IMR-90 (cell line): ENCODE measurements at regions not wholly inside any gene's neighbourhood (a gene's known extent, or its start where the extent isn't known, plus 50 kb on each side); places are given as distances from the start of the nearest gene placed in this dataset.

Source experiments
- ATAC-seq: fragments of 200-7000 bp; cut with Tn5 transposase; 2 replicates; pipeline ENCODE4 v1.9.1; 2020; ENCODE audit warnings: low read depth, mild to moderate bottlenecking, moderate library complexity
- BruUV-seq: library from RNA; stranded (reverse); fragments of 400-500 nt; replicated peaks from 2 replicates; lab custom pipeline; 2021; lab: Mats Ljungman, UMichigan
- CTCF ChIA-PET: fragments of 300-600 bp; formaldehyde crosslinking; extraction: SDS; loops from one replicate; lab custom pipeline; 2021; ENCODE audit warnings: antibody characterized with exemption; lab: Yijun Ruan, JAX
- POLR2A ChIA-PET: fragments of 300-600 bp; sonication (Branson Sonifier 250); formaldehyde crosslinking; loops from one replicate; lab custom pipeline; 2022; ENCODE audit warnings: antibody characterized with exemption; ENCODE audit not compliant: unreplicated experiment; lab: Charles Lee
- DNase-seq: peaks from one replicate; pipeline ENCODE4 v3.0.0; 2013
- H2AFZ ChIP-seq: replicated peaks from 2 replicates; pipeline ENCODE3; 2013; ENCODE audit warnings: low read length, mild to moderate bottlenecking; ENCODE audit not compliant: poor library complexity
- H2AK5ac ChIP-seq: 2 replicates; pipeline ENCODE4 v1.6.1; 2013; ENCODE audit warnings: low read depth, low read length, inconsistent platforms
- H2AK9ac ChIP-seq: replicated peaks from 2 replicates; pipeline ENCODE3; 2013; ENCODE audit warnings: mild to moderate bottlenecking, low read depth, low read length, moderate library complexity; ENCODE audit not compliant: poor library complexity
- H2BK120ac ChIP-seq: 2 replicates; pipeline ENCODE4 v1.6.1; 2013; ENCODE audit warnings: low read depth, low read length, inconsistent platforms
- H2BK15ac ChIP-seq: 3 replicates; pipeline ENCODE4 v1.6.1; 2013; ENCODE audit warnings: low read depth, low read length, inconsistent platforms
- H2BK20ac ChIP-seq: 2 replicates; pipeline ENCODE4 v1.6.1; 2013; ENCODE audit warnings: low read depth, mild to moderate bottlenecking, inconsistent platforms, low read length, moderate library complexity
- H2BK5ac ChIP-seq: 2 replicates; pipeline ENCODE4 v1.6.1; 2013; ENCODE audit warnings: mild to moderate bottlenecking, low read depth, low read length, inconsistent platforms; ENCODE audit not compliant: poor library complexity, severe bottlenecking
- H3K14ac ChIP-seq: replicated peaks from 2 replicates; pipeline ENCODE4 v1.6.1; 2013; ENCODE audit warnings: low read depth, low read length, inconsistent platforms
- H3K18ac ChIP-seq: 2 replicates; pipeline ENCODE4 v1.6.1; 2013; ENCODE audit warnings: low read depth, low read length, control low read depth
- H3K23ac ChIP-seq: 2 replicates; pipeline ENCODE4 v1.6.1; 2013; ENCODE audit warnings: low read depth, low read length, inconsistent platforms
- H3K27ac ChIP-seq: 2 replicates; pipeline ENCODE4 v1.5.1; 2013; ENCODE audit warnings: mild to moderate bottlenecking, control low read depth, low read length; ENCODE audit not compliant: insufficient read depth
- H3K27me3 ChIP-seq: 2 replicates; pipeline ENCODE4 v1.6.1; 2013; ENCODE audit warnings: low read length; ENCODE audit not compliant: control insufficient read depth, insufficient read depth
- H3K36me3 ChIP-seq: 2 replicates; pipeline ENCODE4 v1.6.1; 2013; ENCODE audit warnings: low read length, mixed read lengths; ENCODE audit not compliant: control insufficient read depth, insufficient read depth
- H3K4ac ChIP-seq: 2 replicates; pipeline ENCODE4 v1.6.1; 2013; ENCODE audit warnings: low read depth, low read length, inconsistent platforms
- H3K4me1 ChIP-seq: 2 replicates; pipeline ENCODE4 v1.6.1; 2013; ENCODE audit warnings: low read length, mixed read lengths; ENCODE audit not compliant: control insufficient read depth, insufficient read depth
- H3K4me2 ChIP-seq: 2 replicates; pipeline ENCODE4 v1.6.1; 2013; ENCODE audit warnings: low read depth, mild to moderate bottlenecking, control low read depth, low read length, moderate library complexity
- H3K4me3 ChIP-seq: 2 replicates; pipeline ENCODE4 v1.5.1; 2013; ENCODE audit warnings: low read depth, mild to moderate bottlenecking, control low read depth, low read length, moderate library complexity; ENCODE audit not compliant: insufficient read depth
- H3K56ac ChIP-seq: 2 replicates; pipeline ENCODE4 v1.6.1; 2013; ENCODE audit warnings: low read length, inconsistent platforms; ENCODE audit not compliant: insufficient read depth; ENCODE audit errors: extremely low read depth
- H3K79me1 ChIP-seq, 2 experiments: 2 replicates each; pipeline ENCODE4 v1.6.1; 2013; ENCODE audit warnings: low read length in 2 of 2, inconsistent platforms in 1 of 2, low read depth in 1 of 2
- H3K9ac ChIP-seq: 2 replicates; pipeline ENCODE4 v1.6.1; 2013; ENCODE audit warnings: low read depth, low read length, control low read depth
- H3K9me1 ChIP-seq: 2 replicates; pipeline ENCODE4 v1.6.1; 2013; ENCODE audit warnings: low read length, inconsistent platforms; ENCODE audit not compliant: insufficient read depth
- H3K9me3 ChIP-seq: 2 replicates; pipeline ENCODE4 v1.6.1; 2013; ENCODE audit warnings: low read length; ENCODE audit not compliant: control insufficient read depth, insufficient read depth
- H4K20me1 ChIP-seq: 2 replicates; pipeline ENCODE4 v1.6.1; 2013; ENCODE audit warnings: low read length, inconsistent platforms; ENCODE audit not compliant: insufficient read depth
- H4K5ac ChIP-seq: 2 replicates; pipeline ENCODE4 v1.6.1; 2013; ENCODE audit warnings: mild to moderate bottlenecking, low read depth, low read length, control low read depth
- H4K8ac ChIP-seq, 2 experiments: 2 replicates each; pipeline ENCODE4 v1.6.1; 2013; ENCODE audit warnings: low read depth in 2 of 2, low read length in 2 of 2, control low read depth in 1 of 2, inconsistent platforms in 1 of 2
- H4K91ac ChIP-seq: 2 replicates; pipeline ENCODE4 v1.6.1; 2013; ENCODE audit warnings: low read depth, low read length, inconsistent platforms; ENCODE audit not compliant: insufficient read depth
- BHLHE40 ChIP-seq: fragments of 150-350 bp; IDR thresholded peaks from 2 replicates; pipeline ENCODE4 v1.6.1; 2016; ENCODE audit warnings: mild to moderate bottlenecking, low read depth, low read length
- CEBPB ChIP-seq: IDR thresholded peaks from 2 replicates; pipeline ENCODE4 v1.6.1; 2012; ENCODE audit warnings: low read depth, low read length, improper control_type of control experiment
- CHD1 ChIP-seq: IDR thresholded peaks from 2 replicates; pipeline ENCODE4 v1.6.1; 2012; ENCODE audit warnings: low read depth, low read length, improper control_type of control experiment
- ELK1 ChIP-seq: fragments of 150-350 bp; IDR thresholded peaks from 2 replicates; pipeline ENCODE4 v1.6.1; 2016; ENCODE audit warnings: low read depth, mild to moderate bottlenecking, low read length, moderate library complexity, borderline replicate concordance
- FOS ChIP-seq: fragments of 150-350 bp; IDR thresholded peaks from 2 replicates; pipeline ENCODE4 v1.6.1; 2016; ENCODE audit warnings: low read depth, low read length
- MAFK ChIP-seq: IDR thresholded peaks from 2 replicates; pipeline ENCODE4 v1.6.1; 2012; ENCODE audit warnings: low read depth, low read length, improper control_type of control experiment
- POLR2A ChIP-seq: IDR thresholded peaks from 2 replicates; pipeline ENCODE4 v1.6.1; 2012; ENCODE audit warnings: mild to moderate bottlenecking, low read depth, low read length
- RAD21 ChIP-seq: IDR thresholded peaks from 2 replicates; pipeline ENCODE4 v1.6.1; 2012; ENCODE audit warnings: low read length, improper control_type of control experiment
- RFX5 ChIP-seq: IDR thresholded peaks from 2 replicates; pipeline ENCODE4 v1.8.0; 2012; ENCODE audit warnings: low read depth, mild to moderate bottlenecking, low read length, moderate library complexity
- SMC3 ChIP-seq: fragments of 150-350 bp; IDR thresholded peaks from 2 replicates; pipeline ENCODE4 v1.6.1; 2016; ENCODE audit warnings: low read depth, mild to moderate bottlenecking, antibody characterized with exemption, low read length, moderate library complexity
- WGBS, 2 experiments: methylation state at CpG; one replicate each; pipeline versions ENCODE4 v1.1.5 to v1.1.7; 2013; ENCODE audit warnings: missing lambda C conversion rate in 2 of 2; ENCODE audit not compliant: insufficient read length in 1 of 2; ENCODE audit errors: extremely low coverage in 2 of 2; 5-methylcytosine and 5-hydroxymethylcytosine counted together
- dilution Hi-C: fragments of 300-500 bp; cut with HindIII; formaldehyde crosslinking; loops from one replicate; pipeline ENCODE4 v1.14.3; 2018; ENCODE audit warnings: low sequenced_read_pairs; ENCODE audit not compliant: unreplicated experiment
- in situ Hi-C: fragments of 300-500 bp; cut with MboI; formaldehyde crosslinking; loops from 3 replicates; pipeline ENCODE4 v1.14.3; 2019; ENCODE audit warnings: low sequenced_read_pairs, inconsistent platforms, mixed read lengths
- intact Hi-C: fragments of 100-400 bp; cut with micrococcal nuclease; formaldehyde crosslinking; loops from 2 replicates; pipeline ENCODE4 v1.10.0; 2022

GRCh38 chr15:39250460-39251186 lies 330.3 kb upstream of the THBS1 start:
- BruUV-seq, result no TSS peak
- Histone ChIP-seq H2BK120ac (peak overlapping the region; percentile 93), H3K9me1 (peaks cover 8% of the 10 kb centered on the region; the same call in 1 of the 2 replicates), H3K18ac (peak overlapping the region; percentile 50; the same call in 1 of the 2 replicates), H4K5ac (peak overlapping the region; percentile 65), H4K20me1 (no peaks in the 10 kb centered on the region), H2AFZ (peak overlapping the region; percentile 40), H3K4me3 (no peak overlapping the region), H2BK20ac (peak overlapping the region; percentile 96), H3K9ac (no peak overlapping the region), H3K4me1 (peaks cover 14% of the 10 kb centered on the region), H4K91ac (peak overlapping the region; percentile 73), H3K23ac (peak overlapping the region; percentile 72; the same call in 1 of the 2 replicates), H2AK5ac (peak overlapping the region; percentile 90), H2BK5ac (peak overlapping the region; percentile 78), H4K8ac (peak overlapping the region; percentile 43 to 72; a peak in 2 of 4 replicates), H3K36me3 (no peaks in the 10 kb centered on the region), H3K9me3 (no peaks in the 10 kb centered on the region), H3K79me1 (peaks cover 0 to 8% of the 10 kb centered on the region in 2 experiments; a peak in 2 of 4 replicates), H3K4me2 (no peak overlapping the region), H3K14ac (peak overlapping the region; percentile 71), H3K27me3 (no peaks in the 10 kb centered on the region), H3K56ac (no peak overlapping the region), H2BK15ac (peak overlapping the region; percentile 95), H2AK9ac (no peak overlapping the region), H3K4ac (peak overlapping the region; percentile 81), H3K27ac (no peak overlapping the region)
- intact Hi-C loops (no loop called here), dilution Hi-C loops (no loop called here), in situ Hi-C loops (no loop called here)
- no CpG with 5 or more reads among the region's 4 CpGs for WGBS, 2 experiments
- no peak for TF ChIP-seq POLR2A
- TF ChIP-seq RFX5, result no peak
- no peak for TF ChIP-seq RAD21
- TF ChIP-seq BHLHE40, result no peak
- TF ChIP-seq MAFK, result no peak
- TF ChIP-seq CHD1, result no peak
- no peak for TF ChIP-seq ELK1
- TF ChIP-seq SMC3, result no peak
- no peak for TF ChIP-seq CEBPB
- no peak for TF ChIP-seq FOS
- ATAC-seq (no peak), DNase-seq (no peak)
- ChIA-PET CTCF (no interaction called here), POLR2A (no interaction called here)
